Stomach (tissue), 8 donors: ENCODE measurements at regions not wholly inside any gene's neighbourhood (a gene's known extent, or its start where the extent isn't known, plus 50 kb on each side); places are given as distances from the start of the nearest gene placed in this dataset.
A peak's percentile ranks its signal among the peaks of the same experiment; 100 is the strongest.

ENCODE experiments used
- DNase-seq, 2 donors: peaks; one replicate each; pipeline versions ENCODE4 v3.0.0 to v3.0.0-alpha.2; 2013 to 2019
- H3K27ac ChIP-seq, 5 donors: fragments of 200-600 bp in 4 of 5; sonication (generic) in 4 of 5; one replicate each; pipeline ENCODE4 v1.5.1; 2013 to 2019; ENCODE audit warnings: mild to moderate bottlenecking in 1 of 5, moderate library complexity in 1 of 5
- H3K27me3 ChIP-seq, 3 donors: fragments of 200-600 bp; sonication (generic); one replicate each; pipeline ENCODE4 v1.5.1; 2017 to 2019; ENCODE audit warnings: mixed run types in 1 of 3
- H3K36me3 ChIP-seq, 4 donors: fragments of 200-600 bp; sonication (generic); 1 replicate in 3 of 4; 2 replicates in 1 of 4; pipeline ENCODE4 v1.5.1; 2016 to 2019
- H3K4me1 ChIP-seq, 4 donors: fragments of 200-600 bp; sonication (generic); one replicate each; pipeline ENCODE4 v1.5.1; 2016 to 2019
- H3K4me3 ChIP-seq, 4 donors: fragments of 200-600 bp; sonication (generic) in 3 of 4; one replicate each; pipeline ENCODE4 v1.5.1; 2016 to 2019; ENCODE audit warnings: mild to moderate bottlenecking in 1 of 4
- H3K9me3 ChIP-seq, 4 donors: fragments of 200-600 bp; sonication (generic); one replicate each; pipeline ENCODE4 v1.5.1; 2016 to 2019
- EP300 ChIP-seq: sonication (generic); formaldehyde crosslinking; IDR thresholded peaks from one replicate; pipeline ENCODE4 v1.6.1; 2017; ENCODE audit warnings: antibody characterized with exemption
- POLR2A ChIP-seq, 4 donors: fragments of 450-650 bp; IDR thresholded peaks; one replicate each; pipeline ENCODE4 v1.6.1; 2016; ENCODE audit warnings: antibody characterized with exemption in 4 of 4, control low read depth in 2 of 4, mild to moderate bottlenecking in 1 of 4, moderate library complexity in 1 of 4
- POLR2AphosphoS5 ChIP-seq, 3 donors: sonication (generic); formaldehyde crosslinking; IDR thresholded peaks; one replicate each; pipeline ENCODE4 v1.6.1; 2016; ENCODE audit warnings: antibody characterized with exemption in 3 of 3
- WGBS, 5 donors: extraction: QIAGEN DNeasy Blood & Tissue Kit in 3 of 5; methylation state at CpG; one replicate each; pipeline versions ENCODE4 v1.1.5 to v1.1.7; 2013 to 2018; 5-methylcytosine and 5-hydroxymethylcytosine counted together
- intact Hi-C: fragments of 100-400 bp; cut with DNase I; formaldehyde crosslinking; loops from one replicate; pipeline ENCODE4 v1.15.1; 2023; ENCODE audit warnings: low total_unique reads
- TF ChIP-seq, protein P1 (sequence below), 7 experiments: fragments of 450-650 bp in 4 of 7; fragments of 200-600 bp in 3 of 7; sonication (generic) in 3 of 7; IDR thresholded peaks; one replicate each; pipeline ENCODE4 v1.5.1; 2016 to 2019; ENCODE audit warnings: antibody characterized with exemption in 7 of 7, control low read depth in 2 of 7, mild to moderate bottlenecking in 1 of 7
- donor health status: healthy with polysubstance abuse.
- donor health status: Bipolar disorder and iron deficiency.
- donor health status: healthy.

DNA sequence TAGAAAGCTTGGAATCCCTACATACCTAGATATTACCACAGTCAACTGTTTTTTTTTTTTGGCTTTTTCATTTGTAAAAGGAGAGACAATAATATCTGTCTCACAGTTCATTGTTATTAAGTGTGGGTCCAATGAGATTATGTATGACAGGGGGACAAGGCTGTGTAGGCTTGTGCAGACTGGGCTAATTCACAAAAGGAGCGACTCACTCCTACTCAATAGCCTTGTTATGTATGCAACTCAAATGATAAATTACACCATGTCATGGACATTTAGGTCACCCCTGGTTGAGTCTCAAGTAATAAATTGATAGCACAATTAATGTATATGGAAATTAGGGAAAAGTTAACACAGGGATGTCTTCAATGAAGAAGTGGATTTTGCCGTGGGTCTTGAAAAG lies 208.2 kb upstream of the MAP3K7 start:
- Histone ChIP-seq H3K27me3 (no peaks in the 10 kb centered on the region), H3K9me3 (no peaks in the 10 kb centered on the region), H3K4me1 (peaks cover 0 to 3% (median 0%) of the 10 kb centered on the region in 4 donors), H3K4me3 (no peak overlapping the region), H3K36me3 (no peaks in the 10 kb centered on the region), H3K27ac (no peak overlapping the region)
- WGBS, 5 donors = 84 to 98% (median 91%) methylated on average over 2 of the region's 2 CpGs
- no peak for DNase-seq
- TF ChIP-seq POLR2AphosphoS5 (IDR thresholded peaks at IDR 0.05) (no peak), EP300 (no peak), POLR2A (IDR thresholded peaks at IDR 0.05) (no peak)
- TF ChIP-seq, protein P1, sequence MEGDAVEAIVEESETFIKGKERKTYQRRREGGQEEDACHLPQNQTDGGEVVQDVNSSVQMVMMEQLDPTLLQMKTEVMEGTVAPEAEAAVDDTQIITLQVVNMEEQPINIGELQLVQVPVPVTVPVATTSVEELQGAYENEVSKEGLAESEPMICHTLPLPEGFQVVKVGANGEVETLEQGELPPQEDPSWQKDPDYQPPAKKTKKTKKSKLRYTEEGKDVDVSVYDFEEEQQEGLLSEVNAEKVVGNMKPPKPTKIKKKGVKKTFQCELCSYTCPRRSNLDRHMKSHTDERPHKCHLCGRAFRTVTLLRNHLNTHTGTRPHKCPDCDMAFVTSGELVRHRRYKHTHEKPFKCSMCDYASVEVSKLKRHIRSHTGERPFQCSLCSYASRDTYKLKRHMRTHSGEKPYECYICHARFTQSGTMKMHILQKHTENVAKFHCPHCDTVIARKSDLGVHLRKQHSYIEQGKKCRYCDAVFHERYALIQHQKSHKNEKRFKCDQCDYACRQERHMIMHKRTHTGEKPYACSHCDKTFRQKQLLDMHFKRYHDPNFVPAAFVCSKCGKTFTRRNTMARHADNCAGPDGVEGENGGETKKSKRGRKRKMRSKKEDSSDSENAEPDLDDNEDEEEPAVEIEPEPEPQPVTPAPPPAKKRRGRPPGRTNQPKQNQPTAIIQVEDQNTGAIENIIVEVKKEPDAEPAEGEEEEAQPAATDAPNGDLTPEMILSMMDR (IDR thresholded peaks at IDR 0.05) = no peak
- intact Hi-C loops = no loop called here

DNA sequence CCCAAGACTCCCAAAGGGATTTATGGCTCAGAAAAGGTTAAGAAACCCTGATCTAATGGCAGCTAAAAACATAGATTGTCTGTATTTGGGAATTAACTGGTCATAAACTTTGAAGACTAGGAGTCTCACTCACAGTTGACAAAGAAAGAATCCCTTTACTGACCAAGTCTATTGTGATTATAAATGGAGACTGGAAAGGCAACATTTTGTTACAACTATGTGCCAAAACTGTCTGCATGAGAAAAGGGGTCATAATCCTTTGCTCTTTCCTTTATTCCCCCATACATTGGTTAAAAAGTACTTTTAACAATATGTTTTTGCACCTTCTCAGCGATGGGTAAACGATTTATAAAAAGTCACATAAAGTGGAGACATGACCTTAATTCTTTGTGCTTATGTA lies 206.9 kb upstream of the MAP3K7 start:
- no peak for TF ChIP-seq POLR2A (IDR thresholded peaks at IDR 0.05)
- TF ChIP-seq, protein P1 (IDR thresholded peaks at IDR 0.05) = no peak
- TF ChIP-seq POLR2AphosphoS5 (IDR thresholded peaks at IDR 0.05) = no peak
- TF ChIP-seq EP300 = no peak
- Histone ChIP-seq H3K36me3 (no peaks in the 10 kb centered on the region), H3K4me3 (no peak overlapping the region), H3K4me1 (peaks cover 0 to 5% (median 0%) of the 10 kb centered on the region in 4 donors), H3K27ac (no peak overlapping the region), H3K9me3 (no peaks in the 10 kb centered on the region), H3K27me3 (no peaks in the 10 kb centered on the region)
- 78 to 91% (median 88%) methylated on average over 2 of the region's 2 CpGs for WGBS, 5 donors
- no peak for DNase-seq
- intact Hi-C loops = no loop called here

DNA sequence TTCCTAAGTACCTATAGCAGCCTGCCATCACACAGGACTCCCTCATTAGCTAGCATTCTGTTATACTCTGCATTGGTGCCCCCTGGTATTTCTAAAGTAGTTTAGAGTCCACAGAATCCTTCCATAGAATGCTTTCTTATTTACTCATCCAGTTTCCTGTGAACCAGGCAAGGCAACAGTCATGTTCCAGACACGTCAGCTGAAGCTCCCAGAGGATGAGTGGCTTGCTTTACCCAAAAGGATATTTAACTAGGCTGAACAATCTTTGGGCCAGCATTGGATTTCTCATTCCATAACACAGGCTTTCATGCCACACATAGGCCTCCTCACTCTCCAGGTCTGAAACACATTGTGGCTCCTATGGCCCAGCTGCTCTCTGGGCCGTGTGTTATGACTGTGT lies 203.8 kb upstream of the MAP3K7 start:
- intact Hi-C loops = no loop called here
- Histone ChIP-seq H3K27ac (no peak overlapping the region), H3K4me3 (no peak overlapping the region), H3K27me3 (no peaks in the 10 kb centered on the region), H3K36me3 (no peaks in the 10 kb centered on the region), H3K4me1 (peaks cover 0 to 5% (median 0%) of the 10 kb centered on the region in 4 donors), H3K9me3 (no peaks in the 10 kb centered on the region)
- no peak for TF ChIP-seq EP300
- no peak for TF ChIP-seq POLR2A (IDR thresholded peaks at IDR 0.05)
- TF ChIP-seq POLR2AphosphoS5 (IDR thresholded peaks at IDR 0.05) = no peak
- TF ChIP-seq, protein P1 (IDR thresholded peaks at IDR 0.05) = no peak
- 72 to 90% (median 81%) methylated on average over 2 of the region's 2 CpGs for WGBS, 5 donors
- no peak for DNase-seq

DNA sequence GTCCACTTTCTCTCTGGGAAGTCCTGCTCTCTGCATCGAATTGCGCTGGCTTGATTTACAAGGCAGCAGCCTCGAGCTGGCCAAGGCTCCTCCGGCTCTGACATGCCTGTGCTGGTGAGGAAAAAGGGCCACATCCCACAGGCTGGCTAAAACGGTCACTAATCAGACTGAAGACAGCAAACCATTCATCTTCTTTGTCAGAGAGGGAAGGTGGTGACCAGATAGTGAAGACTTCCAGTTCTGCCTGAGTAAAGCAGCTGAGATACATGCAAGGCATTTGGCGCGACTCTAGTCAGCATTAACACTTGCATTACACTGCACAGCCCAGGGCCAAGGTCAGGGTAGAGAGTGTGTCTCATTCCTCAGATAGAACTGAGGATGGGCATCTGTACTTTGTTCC lies 203.2 kb upstream of the MAP3K7 start:
- TF ChIP-seq POLR2AphosphoS5 (IDR thresholded peaks at IDR 0.05) (no peak), EP300 (no peak), POLR2A (IDR thresholded peaks at IDR 0.05) (no peak)
- TF ChIP-seq, protein P1 (IDR thresholded peaks at IDR 0.05) = no peak
- 54 to 71% (median 65%) methylated on average over 7 of the region's 7 CpGs for WGBS, 5 donors
- peak in 1 of 2 donors; percentile 12 for DNase-seq
- Histone ChIP-seq H3K9me3 (no peaks in the 10 kb centered on the region), H3K27me3 (no peaks in the 10 kb centered on the region), H3K4me3 (no peak overlapping the region), H3K27ac (no peak overlapping the region), H3K4me1 (peaks cover 0 to 5% (median 0%) of the 10 kb centered on the region in 4 donors), H3K36me3 (no peaks in the 10 kb centered on the region)
- intact Hi-C loops = no loop called here
